ENCODE measurements at regions not wholly inside any gene's neighbourhood (a gene's known extent, or its start where the extent isn't known, plus 50 kb on each side); places are given as distances from the start of the nearest gene placed in this dataset.
A peak's percentile ranks its signal among the peaks of the same experiment; 100 is the strongest.

GRCh38 chr4:134952775-134953174 is 751.2 kb upstream of the PABPC4L start:
- TF ChIP-seq CTCF (IDR thresholded peaks at IDR 0.05), result no peak
- no peak for TF ChIP-seq POLR2A (IDR thresholded peaks at IDR 0.05)
- TF ChIP-seq POLR2AphosphoS5 (IDR thresholded peaks at IDR 0.05), result no peak
- no peak for TF ChIP-seq EP300 (IDR thresholded peaks at IDR 0.05)
- WGBS, 2 donors (ENCODE audit: low coverage in 1 of 2), result 89% methylated on average over 14 of the region's 21 CpGs; no CpG with 5 or more reads in 1 of the 2 donors

GRCh38 chr4:134952305-134952704 is 750.7 kb upstream of the PABPC4L start:
- Histone ChIP-seq H3K9me3 (no peaks in the 10 kb centered on the region), H3K27me3 (no peaks in the 10 kb centered on the region), H3K4me3 (no peak overlapping the region), H3K4me1 (no peaks in the 10 kb centered on the region), H3K27ac (no peak overlapping the region), H3K36me3 (no peaks in the 10 kb centered on the region)
- ATAC-seq, result no peak
- 80% methylated on average over 2 of the region's 13 CpGs; no CpG with 5 or more reads in 1 of the 2 donors for WGBS, 2 donors (ENCODE audit: low coverage in 1 of 2)
- TF ChIP-seq POLR2A (IDR thresholded peaks at IDR 0.05) (no peak), CTCF (IDR thresholded peaks at IDR 0.05) (no peak), EP300 (IDR thresholded peaks at IDR 0.05) (no peak), POLR2AphosphoS5 (IDR thresholded peaks at IDR 0.05) (no peak)

More at GRCh38 chr4:134952775-134953174, 751.2 kb upstream of the PABPC4L start:
- ATAC-seq, result no peak
- Histone ChIP-seq H3K4me3 (no peak overlapping the region), H3K27me3 (no peaks in the 10 kb centered on the region), H3K36me3 (no peaks in the 10 kb centered on the region), H3K27ac (no peak overlapping the region), H3K9me3 (no peaks in the 10 kb centered on the region), H3K4me1 (no peaks in the 10 kb centered on the region)

GRCh38 chr4:134948110-134948642 is 746.6 kb upstream of the PABPC4L start:
- Histone ChIP-seq H3K27ac (no peak overlapping the region), H3K27me3 (no peaks in the 10 kb centered on the region), H3K4me1 (no peaks in the 10 kb centered on the region), H3K9me3 (no peaks in the 10 kb centered on the region), H3K36me3 (no peaks in the 10 kb centered on the region), H3K4me3 (no peak overlapping the region)
- peak; percentile 34 for ATAC-seq
- 100% methylated on average over 1 of the region's 22 CpGs; no CpG with 5 or more reads in 1 of the 2 donors for WGBS, 2 donors (ENCODE audit: low coverage in 1 of 2)
- TF ChIP-seq EP300 (IDR thresholded peaks at IDR 0.05), result no peak
- no peak for TF ChIP-seq POLR2AphosphoS5 (IDR thresholded peaks at IDR 0.05)
- TF ChIP-seq POLR2A (IDR thresholded peaks at IDR 0.05), result no peak
- no peak for TF ChIP-seq CTCF (IDR thresholded peaks at IDR 0.05)

- H3K36me3 ChIP-seq, result no peaks in the 10 kb centered on the region
- H3K4me3 ChIP-seq, result no peak overlapping the region
- H3K9me3 ChIP-seq, result no peaks in the 10 kb centered on the region
- no peak for TF ChIP-seq EP300 (IDR thresholded peaks at IDR 0.05)
- TF ChIP-seq POLR2AphosphoS5 (IDR thresholded peaks at IDR 0.05), result no peak
- TF ChIP-seq CTCF (IDR thresholded peaks at IDR 0.05), result no peak
- TF ChIP-seq POLR2A (IDR thresholded peaks at IDR 0.05), result no peak
- no peaks in the 10 kb centered on the region for H3K27me3 ChIP-seq
- 92 to 97% methylated on average over 10 to 19 of the region's 21 CpGs for WGBS, 2 donors (ENCODE audit: low coverage in 1 of 2)
- ATAC-seq, result no peak
- no peak overlapping the region for H3K27ac ChIP-seq
- H3K4me1 ChIP-seq, result no peaks in the 10 kb centered on the region
These were observed 742.5 kb upstream of the PABPC4L start for GRCh38 chr4:134944115-134944514.

GRCh38 chr4:134936014-134936413 is 734.4 kb upstream of the PABPC4L start:
- H3K9me3 ChIP-seq, result no peaks in the 10 kb centered on the region
- no peak for ATAC-seq
- H3K27ac ChIP-seq, result no peak overlapping the region
- no peaks in the 10 kb centered on the region for H3K27me3 ChIP-seq
- no peaks in the 10 kb centered on the region for H3K4me1 ChIP-seq
- no peak overlapping the region for H3K4me3 ChIP-seq
- H3K36me3 ChIP-seq, result no peaks in the 10 kb centered on the region
- no peak for TF ChIP-seq POLR2AphosphoS5 (IDR thresholded peaks at IDR 0.05)
- no peak for TF ChIP-seq CTCF (IDR thresholded peaks at IDR 0.05)
- no peak for TF ChIP-seq POLR2A (IDR thresholded peaks at IDR 0.05)
- no peak for TF ChIP-seq EP300 (IDR thresholded peaks at IDR 0.05)
- WGBS, 2 donors (ENCODE audit: low coverage in 1 of 2), result 67 to 75% methylated on average over 1 to 3 of the region's 3 CpGs

Data from gastroesophageal sphincter (tissue), 4 donors.